Brain pericyte (primary cell): ENCODE measurements at regions not wholly inside any gene's neighbourhood (a gene's known extent, or its start where the extent isn't known, plus 50 kb on each side); places are given as distances from the start of the nearest gene placed in this dataset.
"Not testable (repeated sequence)": the region's sequence is repeated elsewhere in the genome, so short reads cannot be mapped to it uniquely, and the experiment has no call there.

Experiments
- DNase-seq: peaks from one replicate; pipeline ENCODE4 v3.0.0-alpha.2; 2012; ENCODE audit warnings: low read depth, low spot score

DNA sequence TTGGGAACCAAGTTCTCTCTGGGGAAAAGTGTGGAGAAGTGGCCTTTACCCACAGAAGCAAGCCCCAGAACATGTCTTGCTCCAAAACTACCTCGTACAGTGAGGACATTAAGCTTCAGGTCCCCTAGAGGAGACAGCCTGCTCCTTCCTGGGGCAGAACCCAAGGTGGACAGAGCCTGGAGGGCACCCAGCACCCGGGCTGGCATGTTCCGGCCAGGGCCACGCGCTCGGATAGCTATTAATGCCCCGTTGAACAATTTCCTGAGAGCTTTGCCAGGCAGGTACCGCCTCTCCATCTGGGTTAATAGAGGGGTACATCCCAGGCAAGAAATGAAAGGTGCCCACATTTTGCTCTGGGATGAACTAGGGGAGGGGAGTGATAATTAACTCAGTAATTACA is 169.0 kb upstream of the GRK3 start:
- DNase-seq = no peak

DNA sequence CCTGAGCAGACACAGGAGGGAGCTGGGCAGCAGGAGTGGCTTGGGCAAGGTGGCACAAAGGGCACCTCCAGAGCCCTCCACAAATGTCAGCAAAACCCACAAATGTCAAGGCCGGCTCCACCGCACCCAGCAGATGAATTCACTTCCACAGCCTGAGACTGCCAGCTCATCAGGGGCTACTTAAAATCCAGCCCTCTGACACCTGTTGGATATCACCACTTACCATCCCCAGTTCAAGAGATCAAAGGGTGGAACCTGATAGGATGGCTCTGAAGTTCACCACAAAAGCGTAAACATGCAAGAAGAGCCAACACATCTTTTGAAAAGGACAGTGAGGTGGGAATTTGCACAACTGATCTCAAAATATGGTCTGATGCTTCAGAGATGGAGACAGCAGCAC is 168.6 kb upstream of the GRK3 start:
- DNase-seq = no peak

DNA sequence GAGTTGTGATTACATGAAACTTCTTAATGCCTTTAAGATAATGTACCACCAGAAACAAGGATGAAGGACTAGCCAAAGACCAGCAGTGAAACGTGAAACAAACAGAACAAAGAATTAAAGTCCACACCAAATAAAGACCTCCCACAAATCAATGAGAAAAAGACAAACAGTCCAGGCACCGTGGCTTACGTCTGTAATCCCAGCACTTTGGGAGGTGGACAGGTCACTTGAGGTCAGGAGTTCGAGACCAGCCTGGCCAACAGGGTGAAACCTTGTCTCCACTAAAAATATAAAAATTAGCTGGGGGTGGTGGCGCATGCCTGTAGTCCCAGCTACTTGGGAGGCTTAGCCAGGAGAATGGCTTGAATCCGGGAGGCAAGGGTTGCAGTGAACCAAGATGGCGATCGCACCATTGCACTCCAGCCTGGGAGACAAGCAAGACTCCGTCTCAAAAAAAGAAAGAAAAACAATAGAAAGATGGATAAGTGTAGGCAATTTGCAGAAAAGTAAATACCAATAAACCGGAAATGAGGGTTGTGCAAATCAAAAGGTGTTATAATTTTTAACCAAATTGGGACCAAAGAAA is 167.8 kb upstream of the GRK3 start:
- no peak for DNase-seq

DNA sequence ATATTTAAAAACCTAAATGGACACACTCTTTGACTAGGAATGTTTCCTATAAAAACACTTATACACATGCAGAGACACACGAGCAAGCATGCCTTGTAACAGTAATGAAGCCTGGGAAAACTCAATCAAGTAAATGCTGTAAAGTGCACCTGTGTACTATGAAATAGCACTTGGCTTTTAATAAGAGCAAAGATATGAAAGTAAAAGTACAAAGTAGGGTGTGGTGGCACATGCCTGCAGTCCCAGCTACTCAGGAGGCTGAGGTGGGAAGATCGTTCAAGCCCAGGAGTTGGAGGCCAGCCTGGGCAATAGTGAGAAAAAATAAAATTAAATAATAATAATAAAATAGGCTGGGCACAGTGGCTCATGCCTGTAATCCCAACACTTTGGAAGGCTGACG is 166.9 kb upstream of the GRK3 start:
- no peak for DNase-seq

DNA sequence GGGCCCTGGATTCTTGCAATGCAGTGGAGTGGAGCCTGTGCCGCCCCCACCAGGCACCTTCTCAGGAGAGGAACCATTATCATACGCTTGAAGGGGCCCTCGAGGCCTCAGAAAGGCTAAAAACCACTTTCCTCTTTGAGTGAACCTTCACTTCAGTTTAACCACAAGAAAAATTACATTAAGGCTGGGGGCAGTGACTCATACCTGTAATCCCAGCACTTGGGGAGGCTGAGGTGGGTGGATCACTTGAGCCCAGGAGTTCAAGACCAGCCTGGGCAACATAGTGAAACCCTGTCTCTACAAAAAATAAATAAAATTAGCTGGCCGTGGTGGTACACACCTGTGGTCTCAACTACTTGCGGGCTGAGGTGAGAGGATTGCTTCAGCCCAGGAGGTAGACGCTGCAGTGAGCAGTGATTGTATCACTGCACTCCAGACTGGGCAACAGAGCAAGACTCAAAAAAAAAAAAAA is 165.8 kb upstream of the GRK3 start:
- DNase-seq = not testable (repeated sequence)

DNA sequence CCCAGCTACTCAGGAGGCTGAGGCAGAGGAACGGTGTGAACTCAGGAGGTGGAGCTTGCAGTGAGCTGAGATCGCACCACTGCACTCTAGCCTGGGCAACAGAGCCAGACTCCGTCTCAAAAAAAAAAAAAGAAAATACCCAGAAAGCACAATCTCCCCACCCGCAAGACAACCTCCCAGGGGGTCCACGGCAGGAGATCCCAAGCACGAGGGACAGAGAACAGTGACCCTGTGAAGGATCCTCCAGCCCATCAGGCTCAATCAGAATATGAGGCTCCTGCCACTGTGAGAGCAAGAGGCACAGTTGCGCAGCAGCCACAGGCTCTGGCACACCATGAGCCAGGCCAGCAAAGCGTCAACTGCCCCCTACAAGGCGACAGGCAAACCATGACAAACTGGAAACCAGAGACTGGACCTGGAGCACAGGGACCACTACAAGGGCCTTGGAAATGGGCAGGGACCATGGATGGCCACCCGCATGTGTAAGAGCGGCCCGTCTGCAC is 164.8 kb upstream of the GRK3 start:
- DNase-seq = no peak

DNA sequence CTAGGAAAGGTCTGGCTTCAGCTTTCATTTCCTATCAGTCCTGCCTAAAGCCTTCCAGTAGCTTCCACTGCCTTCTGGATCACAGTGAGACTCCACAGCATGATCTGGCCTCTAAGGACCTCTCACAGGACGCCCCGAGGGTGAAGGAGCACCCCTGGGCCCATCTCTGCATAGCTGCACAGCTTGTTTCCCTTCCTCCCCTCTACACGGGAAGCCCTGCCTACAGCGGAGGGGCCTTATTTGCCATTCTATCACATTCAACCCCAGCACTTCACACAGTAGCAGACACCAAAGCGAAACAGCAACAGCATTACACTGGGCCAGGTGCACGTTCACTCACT is 162.3 kb upstream of the GRK3 start:
- DNase-seq = no peak

DNA sequence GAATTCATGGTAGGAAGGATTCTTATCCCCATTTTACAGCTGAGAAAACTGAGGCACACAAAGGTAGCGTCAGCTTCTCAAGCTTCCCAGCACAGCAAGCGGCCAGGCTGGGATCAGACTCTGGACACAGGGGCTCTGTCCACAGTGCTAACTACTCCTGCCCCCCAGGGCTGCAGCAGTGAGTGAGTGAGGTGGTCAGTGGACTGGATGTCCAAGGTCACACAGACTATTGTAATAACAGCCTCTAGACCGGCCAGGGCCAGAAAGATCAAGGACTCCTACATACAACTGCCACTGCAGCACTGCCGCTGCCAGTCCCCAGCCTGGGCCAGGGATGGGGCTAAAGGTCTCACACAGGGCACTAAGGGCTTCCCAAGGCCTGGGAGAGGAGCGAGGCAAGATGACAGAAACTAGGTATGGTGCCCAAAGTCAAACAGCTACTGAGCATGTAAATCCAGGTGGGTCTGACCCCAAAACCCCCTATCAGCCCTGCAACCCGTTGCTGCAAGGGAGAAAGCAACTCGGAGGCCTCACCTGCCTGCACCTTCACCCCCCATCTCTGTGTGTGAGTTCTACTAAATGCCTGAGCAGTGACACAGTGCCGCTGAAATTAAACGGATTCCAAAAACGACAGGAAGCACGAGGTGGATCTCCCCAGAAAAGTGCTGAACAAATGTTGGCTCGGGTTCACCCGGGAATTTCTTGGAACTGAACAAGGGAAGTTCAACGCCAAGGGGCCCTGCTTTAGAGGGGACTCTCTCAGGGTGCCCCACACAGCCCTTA is 161.8 kb upstream of the GRK3 start:
- no peak for DNase-seq

DNA sequence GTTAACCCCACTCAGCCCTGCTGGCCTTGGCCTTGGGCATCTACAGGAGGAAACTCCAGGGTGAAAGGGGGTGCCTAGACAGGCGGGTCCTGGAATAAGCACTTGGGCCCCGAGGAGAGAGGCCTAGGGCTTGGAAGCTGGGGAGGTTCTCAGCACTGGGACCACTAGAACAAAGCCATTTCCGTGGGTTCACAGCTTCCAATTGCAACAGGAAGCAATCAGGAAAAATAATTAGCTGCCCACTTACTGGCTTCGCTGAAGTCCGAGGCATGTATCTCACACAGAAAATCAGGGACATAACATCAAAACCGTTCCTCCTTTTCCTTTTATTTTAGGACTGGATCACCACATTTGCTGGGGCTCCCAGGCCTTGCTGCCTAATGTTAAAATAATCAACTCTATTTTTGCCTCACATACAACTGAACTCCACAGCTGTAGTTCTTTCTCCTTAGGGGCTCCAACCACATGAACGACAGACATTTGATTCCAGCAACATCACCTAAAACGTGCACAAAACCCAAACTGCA is 161.1 kb upstream of the GRK3 start:
- DNase-seq = no peak

DNA sequence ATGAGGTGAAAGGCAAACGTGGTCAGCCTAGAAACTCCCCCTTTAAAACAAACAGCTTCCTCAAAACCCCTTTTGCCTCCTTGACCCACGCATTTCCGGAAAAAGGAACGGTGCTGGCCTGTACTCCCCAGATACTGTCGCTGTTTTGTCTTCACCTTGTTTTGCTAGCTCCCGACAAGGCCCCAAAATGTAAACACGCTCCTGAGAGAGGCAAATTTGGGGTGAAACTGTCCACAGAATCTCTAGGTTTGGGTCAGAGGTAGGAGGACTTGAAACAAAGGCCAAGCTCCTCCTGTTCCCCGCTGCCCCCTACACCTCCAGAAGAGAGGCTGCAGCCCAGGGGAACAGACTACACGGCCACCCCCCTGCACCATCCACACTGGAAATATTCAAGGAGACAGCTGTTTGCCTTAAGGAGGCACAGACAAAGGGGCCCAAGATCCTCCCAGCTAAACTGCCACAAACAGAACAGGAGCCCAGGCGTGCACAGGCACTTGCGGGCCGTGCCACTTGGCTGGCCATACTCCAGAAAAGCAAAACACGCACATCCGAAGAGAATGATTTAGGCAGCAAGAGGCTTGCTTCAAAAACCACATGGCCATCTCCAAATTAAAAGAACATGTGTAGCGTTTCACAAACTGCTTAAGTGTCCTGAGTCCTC is 160.5 kb upstream of the GRK3 start:
- no peak for DNase-seq

DNA sequence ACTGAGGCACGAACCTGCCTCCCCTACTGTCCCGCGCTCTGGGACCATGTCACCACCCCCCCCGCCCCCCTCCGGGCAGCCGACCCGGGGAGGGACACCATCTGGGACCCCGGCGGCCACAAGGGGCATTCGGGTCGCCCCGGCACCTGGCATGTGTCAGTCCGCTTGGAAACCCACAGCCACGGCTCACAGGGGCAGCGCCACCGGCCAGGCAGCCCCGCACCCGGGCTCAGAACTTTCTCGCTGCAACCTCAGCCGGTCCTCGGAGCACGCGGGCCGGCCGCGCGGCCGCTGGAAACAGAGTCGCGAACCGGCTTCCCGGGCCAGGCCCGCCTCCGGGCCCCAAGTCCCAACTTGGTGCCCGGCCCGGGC is 159.9 kb upstream of the GRK3 start:
- no peak for DNase-seq

DNA sequence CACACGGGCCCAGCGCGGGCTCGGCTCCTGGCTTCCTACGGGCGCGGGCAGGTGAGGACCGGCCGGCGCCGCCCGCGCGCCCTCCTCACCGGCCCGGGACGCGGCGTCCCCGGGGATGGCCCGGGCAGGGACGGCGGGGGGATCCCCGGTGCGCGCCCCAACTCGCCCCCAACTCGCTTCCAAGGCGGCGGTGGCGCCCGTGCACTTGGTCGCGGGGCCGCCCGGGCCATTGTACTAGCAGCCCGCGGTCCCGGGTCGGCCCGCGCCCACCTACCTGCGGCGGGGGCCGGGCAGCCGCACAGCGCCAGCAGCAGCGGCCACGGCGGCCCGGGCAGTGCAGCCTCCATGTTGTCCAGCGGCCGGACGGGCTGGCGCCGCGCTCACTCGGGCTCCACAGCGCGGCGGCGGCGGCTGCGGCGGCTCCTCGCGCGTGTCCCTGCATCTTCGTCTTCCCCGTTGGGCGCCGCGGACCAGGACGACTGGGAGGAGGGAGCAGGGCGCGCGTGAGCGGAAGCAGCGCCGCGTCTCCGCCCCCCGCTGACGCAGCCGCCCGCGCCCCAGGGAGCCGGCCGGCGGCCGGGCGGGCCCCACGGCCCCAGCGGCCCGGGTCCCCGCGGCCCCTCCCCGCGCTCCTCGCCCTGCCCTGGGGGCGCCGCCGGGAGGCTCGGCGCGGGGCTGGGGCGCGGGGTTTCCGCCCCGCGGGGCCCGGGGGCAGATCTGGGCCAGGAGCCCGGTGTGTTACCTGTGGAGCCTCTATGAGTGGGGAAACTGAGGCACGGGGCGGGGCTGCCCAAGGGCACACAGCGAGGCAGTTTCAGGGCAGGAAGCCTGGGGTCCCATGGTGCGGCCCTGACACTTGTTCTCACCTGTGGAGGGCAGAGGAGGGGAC is 159.3 kb upstream of the GRK3 start:
- no peak for DNase-seq

DNA sequence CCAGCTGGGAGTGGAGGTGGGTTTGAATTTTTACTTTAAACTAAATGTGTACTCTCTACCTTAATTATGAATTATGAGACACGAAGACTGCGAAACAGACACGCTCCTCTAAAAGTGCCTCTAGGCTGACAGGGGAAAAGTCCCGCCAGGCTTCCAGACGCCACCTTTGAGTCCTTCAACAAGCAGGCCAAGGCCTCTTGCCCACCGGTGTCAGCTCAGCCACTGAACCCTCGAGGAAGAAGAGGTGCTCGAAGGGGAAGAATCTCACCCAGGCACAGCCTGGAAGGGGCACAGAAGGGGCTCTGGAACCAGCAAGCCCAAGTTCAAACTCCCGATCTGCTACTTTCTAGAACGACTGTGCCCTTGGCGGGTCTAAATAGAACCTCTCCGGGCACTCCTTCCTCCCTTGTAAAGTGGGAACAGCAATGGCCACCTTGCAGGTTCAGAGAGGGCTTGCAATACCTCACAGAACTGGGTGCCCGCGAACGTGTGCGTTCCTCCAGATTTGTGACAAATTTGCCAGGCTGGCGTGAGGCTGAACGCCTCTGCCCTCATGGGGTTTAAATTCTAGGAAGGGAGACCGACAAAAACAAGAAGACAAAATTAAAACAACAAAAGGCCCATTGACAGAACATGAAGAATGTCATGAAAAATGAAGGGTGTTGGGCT is 158.5 kb upstream of the GRK3 start:
- no peak for DNase-seq

DNA sequence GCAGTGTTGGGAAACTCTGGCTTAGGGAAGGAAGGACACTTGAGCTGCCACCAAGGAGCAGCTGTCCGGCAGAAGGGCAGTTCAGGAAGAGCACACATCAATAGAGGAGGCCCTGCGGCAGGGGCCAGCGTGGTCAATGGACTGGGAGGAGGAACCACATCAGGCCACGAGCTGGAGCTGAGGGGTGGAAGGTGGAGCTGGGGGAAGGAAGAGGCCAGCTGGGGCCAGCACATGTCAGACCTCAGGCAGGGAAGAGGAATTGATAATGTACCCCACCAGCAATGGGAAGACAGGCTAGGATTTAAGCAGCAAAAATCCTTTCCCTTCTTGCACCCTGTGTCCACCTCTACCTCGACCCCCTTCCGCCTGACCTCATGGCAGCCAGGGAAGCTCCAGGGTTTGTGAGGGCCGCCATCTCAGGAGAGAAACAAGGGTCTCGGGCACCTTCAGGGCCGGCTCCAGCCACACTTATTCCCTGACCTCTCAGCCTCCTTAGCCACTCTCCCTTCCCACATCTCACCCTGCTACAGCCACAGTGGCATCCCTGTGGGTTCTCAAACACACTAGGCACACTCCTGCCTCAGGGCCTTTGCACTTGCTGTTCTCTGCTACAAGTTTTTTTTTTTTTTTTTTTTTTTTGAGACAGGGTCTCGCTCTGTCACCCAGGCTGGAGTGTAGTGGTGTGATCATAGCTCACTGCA is 157.8 kb upstream of the GRK3 start:
- DNase-seq = no peak

DNA sequence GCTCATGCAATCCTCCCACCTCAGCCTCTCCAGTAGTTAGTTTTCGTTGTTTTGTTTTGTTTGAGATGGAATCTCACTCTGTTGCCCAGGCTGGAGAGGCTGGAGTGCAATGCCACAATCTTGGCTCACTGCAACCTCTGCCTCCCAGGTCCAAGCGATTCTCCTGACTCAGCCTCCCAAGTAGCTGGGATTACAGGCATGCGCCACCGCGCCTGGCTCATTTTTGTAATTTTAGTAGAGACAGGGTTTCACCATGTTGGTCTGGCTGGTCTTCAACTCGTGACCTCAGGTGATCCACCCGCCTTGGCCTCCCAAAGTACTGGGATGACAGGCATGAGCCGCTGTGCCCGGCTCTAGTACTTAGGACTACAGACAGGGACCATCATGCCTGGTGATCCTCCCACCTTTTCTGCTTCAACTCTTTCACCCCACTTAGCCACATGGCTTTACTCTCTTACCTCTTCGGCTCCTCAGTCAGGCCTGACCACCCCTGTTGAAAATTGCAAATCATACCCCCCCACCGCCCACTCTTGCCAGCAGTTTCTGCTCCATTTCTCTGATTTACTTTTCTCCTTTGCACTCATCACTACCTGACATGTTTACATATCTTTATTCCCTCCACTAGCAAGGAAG is 157.1 kb upstream of the GRK3 start:
- DNase-seq = no peak

DNA sequence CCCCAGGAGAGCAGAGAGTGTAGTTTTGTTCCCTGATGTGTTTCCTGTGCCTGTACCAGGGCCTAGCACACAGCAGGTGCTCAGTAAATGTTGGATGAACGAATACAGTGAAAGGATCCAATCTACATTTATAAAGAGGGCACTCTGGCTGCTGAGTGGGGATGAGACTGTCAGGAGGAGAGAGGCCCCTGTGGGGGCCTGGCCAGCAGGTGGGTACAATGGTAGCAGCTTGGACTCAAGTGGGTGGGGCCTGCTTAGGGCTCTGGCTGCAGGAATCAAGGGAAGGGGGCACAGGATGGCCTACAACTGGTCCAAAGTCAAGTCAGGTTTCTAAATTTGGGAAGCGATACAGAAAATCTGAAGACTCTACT is 156.6 kb upstream of the GRK3 start:
- no peak for DNase-seq

DNA sequence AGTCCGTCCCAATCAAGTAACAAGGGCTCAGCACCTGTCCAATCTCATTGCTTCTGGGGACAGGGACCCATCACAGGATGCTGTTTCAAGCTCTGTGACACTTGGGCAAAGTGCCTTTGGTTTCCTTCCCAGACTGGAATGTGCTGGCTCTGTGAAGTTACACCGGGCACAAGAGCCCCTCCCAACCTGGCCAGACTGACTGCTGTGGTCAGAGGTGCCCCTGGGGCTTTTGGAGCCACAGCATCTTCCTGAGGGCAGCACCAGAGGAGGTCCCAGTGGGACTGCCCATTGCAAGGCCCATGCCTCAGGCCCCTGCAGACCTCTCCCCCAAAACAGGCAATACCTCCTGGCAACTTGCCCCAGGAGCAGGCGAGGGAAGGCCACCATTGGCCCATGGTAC is 155.2 kb upstream of the GRK3 start:
- DNase-seq = no peak

DNA sequence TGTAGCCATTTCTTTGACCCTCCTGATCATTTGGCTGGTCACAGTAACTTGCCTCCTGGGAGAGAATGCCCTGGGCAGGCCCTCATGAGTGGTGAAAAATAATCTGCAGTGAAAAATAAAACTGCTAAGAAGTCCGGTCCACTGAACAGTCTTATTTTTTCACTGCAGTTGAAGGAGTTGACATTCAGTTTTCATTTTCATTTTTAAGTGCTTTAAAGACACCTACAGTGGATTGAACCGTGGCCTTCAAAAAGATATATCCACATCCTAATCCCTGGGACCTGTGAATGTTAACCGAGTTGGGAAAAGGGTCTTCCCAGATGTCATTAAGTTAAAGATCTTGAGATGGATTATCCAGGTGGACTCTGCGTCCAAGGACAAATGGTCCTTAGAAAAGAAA is 153.6 kb upstream of the GRK3 start:
- DNase-seq = no peak

DNA sequence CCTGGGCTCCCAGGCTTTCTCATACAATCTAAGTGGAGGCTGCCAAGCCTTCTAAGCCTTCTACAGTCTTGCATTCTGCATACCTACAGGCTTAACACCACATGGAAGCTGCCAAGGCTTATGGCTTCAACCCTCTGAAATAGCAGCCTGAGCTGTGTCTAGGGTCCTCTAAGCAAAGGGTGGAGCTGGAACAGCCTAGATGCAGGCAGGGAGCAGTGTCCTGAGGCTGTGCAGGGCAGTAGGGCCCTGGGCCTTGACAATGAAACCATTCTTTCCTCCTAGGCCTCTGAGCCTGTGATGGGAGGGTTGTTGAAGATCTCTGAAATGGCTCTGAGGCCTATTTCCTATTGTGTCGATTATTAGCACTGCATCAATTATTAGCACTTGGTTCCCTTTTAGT is 150.9 kb upstream of the GRK3 start:
- DNase-seq = no peak

DNA sequence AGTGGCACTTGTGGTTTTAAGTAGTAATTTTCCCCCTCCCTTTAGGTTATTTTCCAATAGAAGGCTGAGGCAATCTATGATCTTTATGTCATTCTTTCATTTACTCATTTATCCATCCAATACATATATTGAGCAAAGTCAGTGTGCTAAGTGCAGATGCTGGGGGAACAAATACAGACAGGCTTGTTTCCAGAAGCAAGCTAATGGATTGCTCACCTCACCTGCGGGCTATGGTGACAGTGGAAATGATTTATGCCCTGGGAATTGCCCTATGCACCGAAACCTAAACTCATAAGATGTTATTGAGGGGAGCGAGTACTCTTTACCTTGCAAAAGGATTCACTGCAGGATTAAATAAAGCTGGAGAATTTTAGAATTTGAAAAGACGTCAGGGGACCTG is 148.7 kb upstream of the GRK3 start:
- not testable (repeated sequence) for DNase-seq
